ENCODE measurements at regions not wholly inside any gene's neighbourhood (a gene's known extent, or its start where the extent isn't known, plus 50 kb on each side); places are given as distances from the start of the nearest gene placed in this dataset.

GRCh38 chr15:47442371-47442770 lies 274.9 kb upstream of the SEMA6D start:
- no peak for DNase-seq
- Mint-ChIP-seq H3K4me3 (no peak overlapping the region), H3K36me3 (ENCODE audit: insufficient read depth in 2 of 2) (no peaks in the 10 kb centered on the region), H3K4me1 (ENCODE audit: low read depth) (no peaks in the 10 kb centered on the region), H3K9me3 (peaks cover 2 to 9% of the 10 kb centered on the region in 2 donors), H3K27ac (no peak overlapping the region), H3K27me3 (ENCODE audit: low read depth) (no peaks in the 10 kb centered on the region)
- no peak for ATAC-seq (replicated peaks in 1 of 2)

DNA sequence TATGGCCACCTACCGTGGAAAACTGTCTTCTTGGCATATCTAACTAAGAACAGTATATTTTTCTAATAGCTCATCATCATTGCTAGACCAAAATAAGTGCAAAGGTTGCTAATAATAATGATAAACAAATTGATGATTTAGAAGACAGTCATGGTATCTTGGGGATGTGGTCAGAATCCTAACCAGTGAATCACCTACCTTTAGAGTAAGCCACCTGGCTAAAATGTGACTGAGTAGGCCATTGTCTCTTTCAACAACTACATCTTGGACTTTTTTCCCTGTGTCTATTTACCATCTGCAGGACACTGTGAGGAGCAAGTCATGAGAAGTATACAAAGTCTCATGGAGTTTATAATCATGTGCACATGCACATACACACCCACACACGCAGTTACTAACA lies 273.5 kb upstream of the SEMA6D start:
- DNase-seq, result no peak
- Mint-ChIP-seq H3K27ac (no peak overlapping the region), H3K27me3 (ENCODE audit: low read depth) (no peaks in the 10 kb centered on the region), H3K36me3 (ENCODE audit: insufficient read depth in 2 of 2) (no peaks in the 10 kb centered on the region), H3K4me1 (ENCODE audit: low read depth) (no peaks in the 10 kb centered on the region), H3K4me3 (no peak overlapping the region), H3K9me3 (peaks cover 2 to 6% of the 10 kb centered on the region in 2 donors)
- ATAC-seq (replicated peaks in 1 of 2), result no peak

DNA sequence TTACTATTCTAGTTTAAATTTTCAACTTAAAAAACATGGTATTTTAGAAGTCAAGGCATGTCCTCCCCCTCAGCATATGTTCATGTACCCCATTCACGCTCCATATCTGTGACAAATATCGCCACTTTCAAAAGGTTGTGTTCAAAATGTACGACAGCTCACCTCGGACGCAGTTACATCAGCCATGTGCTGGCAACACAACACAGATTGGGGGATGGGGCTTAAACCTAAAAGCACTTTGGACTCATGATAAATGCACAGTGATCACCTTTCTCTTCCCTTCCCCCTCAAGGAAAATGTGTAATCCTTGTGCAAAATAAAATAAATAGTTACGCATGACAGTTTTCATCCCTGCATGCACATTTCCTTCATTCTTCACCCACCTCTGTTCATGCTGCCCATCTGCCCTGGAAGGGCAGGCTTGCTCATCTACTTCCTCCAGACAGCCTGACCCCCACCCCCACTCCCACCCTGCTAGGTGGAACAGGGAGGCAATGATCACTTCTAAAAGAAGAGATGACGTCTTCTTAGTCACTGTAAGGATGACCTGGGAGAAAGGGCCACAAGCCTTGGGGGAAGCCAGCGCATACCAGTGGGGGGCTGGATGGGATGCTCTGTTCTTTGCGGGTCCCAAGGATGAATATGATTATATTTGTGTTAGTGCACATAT lies 271.4 kb upstream of the SEMA6D start:
- Mint-ChIP-seq H3K36me3 (ENCODE audit: insufficient read depth in 2 of 2) (no peaks in the 10 kb centered on the region), H3K27ac (no peak overlapping the region), H3K27me3 (ENCODE audit: low read depth) (no peaks in the 10 kb centered on the region), H3K4me3 (no peak overlapping the region), H3K4me1 (ENCODE audit: low read depth) (no peaks in the 10 kb centered on the region), H3K9me3 (peaks cover 1 to 2% of the 10 kb centered on the region in 2 donors)
- no peak for DNase-seq
- no peak for ATAC-seq (replicated peaks in 1 of 2)

DNA sequence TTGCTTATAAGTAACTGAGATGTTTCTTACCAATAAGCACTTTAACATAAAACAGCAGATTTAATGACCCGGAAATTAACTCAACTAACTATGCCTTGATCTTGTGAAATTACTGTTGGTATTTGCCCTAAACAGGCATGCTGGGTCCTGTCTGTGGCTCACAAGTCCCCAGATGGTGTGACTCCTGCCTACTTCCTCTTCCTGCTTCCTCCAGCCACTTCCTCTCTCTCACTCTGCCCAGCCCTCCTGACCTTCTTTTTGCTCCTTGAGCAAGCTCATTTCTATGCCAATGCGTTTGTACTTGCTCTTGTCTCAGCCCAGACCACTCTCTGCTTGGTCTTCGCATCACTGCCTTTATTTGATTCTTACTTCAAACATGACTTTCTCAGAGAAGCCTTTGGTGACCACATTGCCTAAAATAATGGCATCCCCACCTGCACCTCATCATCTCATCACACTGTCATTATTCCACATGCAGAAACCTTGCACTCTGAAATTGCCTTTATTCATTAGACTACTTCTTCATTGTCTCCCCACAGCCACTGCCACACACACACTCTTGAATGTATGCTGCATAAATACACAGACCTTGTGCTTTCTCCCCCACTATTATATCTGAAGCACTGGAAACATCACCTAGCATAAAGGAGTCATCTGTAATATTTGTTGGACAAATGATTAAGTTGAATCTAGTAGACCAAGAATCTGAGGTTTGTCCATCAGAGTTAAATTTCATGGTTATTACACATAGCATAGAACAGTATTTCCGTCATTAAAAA lies 256.3 kb upstream of the SEMA6D start:
- ATAC-seq (replicated peaks in 1 of 2) (no peak), DNase-seq (no peak)
- no peaks in the 10 kb centered on the region for H3K27me3 Mint-ChIP-seq (ENCODE audit: low read depth)
- H3K4me1 Mint-ChIP-seq (ENCODE audit: low read depth), result no peaks in the 10 kb centered on the region
- no peaks in the 10 kb centered on the region for H3K36me3 Mint-ChIP-seq (ENCODE audit: insufficient read depth in 2 of 2)
- no peak overlapping the region for H3K4me3 Mint-ChIP-seq
- H3K27ac Mint-ChIP-seq, result no peak overlapping the region
- peaks cover 6% of the 10 kb centered on the region in 2 donors for H3K9me3 Mint-ChIP-seq

- Mint-ChIP-seq H3K4me1 (ENCODE audit: low read depth) (no peaks in the 10 kb centered on the region), H3K36me3 (ENCODE audit: insufficient read depth in 2 of 2) (no peaks in the 10 kb centered on the region), H3K9me3 (peaks cover 6% of the 10 kb centered on the region in 2 donors), H3K27me3 (ENCODE audit: low read depth) (no peaks in the 10 kb centered on the region), H3K4me3 (no peak overlapping the region), H3K27ac (no peak overlapping the region)
- no peak for ATAC-seq (replicated peaks in 1 of 2)
- DNase-seq, result no peak
Measured at GRCh38 chr15:47461652-47462141, 255.6 kb upstream of the SEMA6D start.

GRCh38 chr15:47466357-47466756 lies 250.9 kb upstream of the SEMA6D start:
- H3K27ac Mint-ChIP-seq, result no peak overlapping the region
- DNase-seq, result no peak
- H3K27me3 Mint-ChIP-seq (ENCODE audit: low read depth), result no peaks in the 10 kb centered on the region
- H3K4me1 Mint-ChIP-seq (ENCODE audit: low read depth), result no peaks in the 10 kb centered on the region
- no peak for ATAC-seq (replicated peaks in 1 of 2)
- no peaks in the 10 kb centered on the region for H3K36me3 Mint-ChIP-seq (ENCODE audit: insufficient read depth in 2 of 2)
- no peak overlapping the region for H3K4me3 Mint-ChIP-seq
- peaks cover 1 to 4% of the 10 kb centered on the region in 2 donors for H3K9me3 Mint-ChIP-seq

DNA sequence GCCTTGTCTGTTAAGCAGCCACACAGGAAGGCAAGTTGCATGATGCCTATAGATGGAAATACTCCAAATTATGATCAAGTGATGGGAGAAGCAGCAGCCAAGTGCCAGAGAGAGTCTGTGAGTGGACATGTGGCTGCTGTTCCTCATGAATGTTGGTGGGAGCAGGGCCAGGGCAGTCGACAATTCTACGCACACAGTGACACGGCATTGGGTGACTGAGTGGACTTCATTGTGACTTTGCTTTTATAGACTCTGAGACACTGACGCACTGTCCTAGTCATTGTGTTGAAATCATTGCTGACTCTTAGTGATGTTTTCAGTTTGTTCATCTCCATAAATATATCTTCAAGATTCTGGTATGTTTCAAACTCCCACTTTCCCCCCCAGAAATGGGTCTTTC lies 246.3 kb upstream of the SEMA6D start:
- Mint-ChIP-seq H3K36me3 (ENCODE audit: insufficient read depth in 2 of 2) (no peaks in the 10 kb centered on the region), H3K4me1 (ENCODE audit: low read depth) (no peaks in the 10 kb centered on the region), H3K27me3 (ENCODE audit: low read depth) (peaks cover 4% of the 10 kb centered on the region), H3K4me3 (no peak overlapping the region), H3K9me3 (peaks cover 0 to 3% of the 10 kb centered on the region in 2 donors), H3K27ac (no peak overlapping the region)
- DNase-seq, result no peak
- ATAC-seq (replicated peaks in 1 of 2), result no peak

DNA sequence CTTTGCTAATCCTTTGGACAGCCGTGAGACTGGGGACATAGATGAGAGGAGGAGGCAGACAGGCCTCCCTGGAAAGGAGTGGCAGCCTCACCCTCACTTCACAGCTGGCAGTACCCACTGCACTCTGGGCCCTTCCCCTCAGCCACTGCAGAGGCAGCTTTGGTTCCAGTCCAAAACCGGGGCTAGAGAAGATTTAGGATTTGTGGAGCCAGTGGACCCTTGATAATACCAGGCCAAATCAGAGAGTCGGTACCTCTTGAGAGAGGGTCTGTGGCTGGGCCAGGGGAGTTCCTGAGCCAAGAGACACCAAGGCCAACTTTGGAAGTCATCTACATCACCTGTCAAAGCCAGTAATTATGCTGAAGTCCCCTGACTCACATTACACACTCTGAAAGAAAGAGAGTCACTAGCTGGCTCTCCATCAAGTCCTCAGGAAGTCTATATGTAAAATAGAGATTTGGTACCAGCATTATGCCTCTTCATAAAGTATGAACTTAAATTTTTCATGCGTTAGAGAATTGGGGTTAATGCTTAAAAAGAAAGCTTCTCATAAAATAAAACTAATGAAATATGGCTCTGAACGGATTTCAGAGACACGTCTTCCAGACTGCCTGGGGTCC lies 244.1 kb upstream of the SEMA6D start:
- H3K9me3 Mint-ChIP-seq, result peaks cover 0 to 2% of the 10 kb centered on the region in 2 donors
- H3K27me3 Mint-ChIP-seq (ENCODE audit: low read depth), result peaks cover 5% of the 10 kb centered on the region
- no peaks in the 10 kb centered on the region for H3K4me1 Mint-ChIP-seq (ENCODE audit: low read depth)
- no peaks in the 10 kb centered on the region for H3K36me3 Mint-ChIP-seq (ENCODE audit: insufficient read depth in 2 of 2)
- H3K4me3 Mint-ChIP-seq, result no peak overlapping the region
- no peak for DNase-seq
- H3K27ac Mint-ChIP-seq, result no peak overlapping the region
- no peak for ATAC-seq (replicated peaks in 1 of 2)

GRCh38 chr15:47473832-47474231 lies 243.5 kb upstream of the SEMA6D start:
- no peaks in the 10 kb centered on the region for H3K36me3 Mint-ChIP-seq (ENCODE audit: insufficient read depth in 2 of 2)
- H3K27ac Mint-ChIP-seq, result no peak overlapping the region
- no peaks in the 10 kb centered on the region for H3K4me1 Mint-ChIP-seq (ENCODE audit: low read depth)
- H3K4me3 Mint-ChIP-seq, result no peak overlapping the region
- ATAC-seq (replicated peaks in 1 of 2) (no peak), DNase-seq (no peak)
- peaks cover 0 to 2% of the 10 kb centered on the region in 2 donors for H3K9me3 Mint-ChIP-seq
- peaks cover 5% of the 10 kb centered on the region for H3K27me3 Mint-ChIP-seq (ENCODE audit: low read depth)

GRCh38 chr15:47475336-47475735 lies 242.0 kb upstream of the SEMA6D start:
- H3K9me3 Mint-ChIP-seq, result peaks cover 2% of the 10 kb centered on the region in 2 donors
- no peaks in the 10 kb centered on the region for H3K4me1 Mint-ChIP-seq (ENCODE audit: low read depth)
- H3K4me3 Mint-ChIP-seq, result no peak overlapping the region
- peaks cover 5% of the 10 kb centered on the region for H3K27me3 Mint-ChIP-seq (ENCODE audit: low read depth)
- DNase-seq, result no peak
- H3K27ac Mint-ChIP-seq, result no peak overlapping the region
- H3K36me3 Mint-ChIP-seq (ENCODE audit: insufficient read depth in 2 of 2), result no peaks in the 10 kb centered on the region
- no peak for ATAC-seq (replicated peaks in 1 of 2)

DNA sequence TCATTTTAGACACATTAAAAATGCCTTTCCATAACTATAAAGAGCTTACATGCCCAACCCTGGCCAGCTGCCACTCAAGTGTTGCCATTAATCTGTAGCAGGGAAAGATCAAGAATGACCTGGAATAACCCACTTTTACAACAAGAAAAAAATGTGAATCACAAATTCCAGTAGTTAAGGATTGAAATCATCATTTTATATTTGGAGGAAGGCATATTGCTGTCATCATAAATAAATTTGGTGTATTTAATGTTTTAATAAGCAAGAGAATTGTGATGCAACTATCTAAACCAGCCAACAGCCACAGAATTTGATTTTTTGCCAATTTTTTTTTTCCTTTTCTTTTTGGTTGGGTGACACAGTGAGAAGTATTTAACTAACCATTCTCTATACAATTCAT lies 240.0 kb upstream of the SEMA6D start:
- Mint-ChIP-seq H3K36me3 (ENCODE audit: insufficient read depth in 2 of 2) (no peaks in the 10 kb centered on the region), H3K27ac (no peak overlapping the region), H3K27me3 (ENCODE audit: low read depth) (peaks cover 5% of the 10 kb centered on the region), H3K9me3 (peaks cover 2 to 3% of the 10 kb centered on the region in 2 donors), H3K4me1 (ENCODE audit: low read depth) (no peaks in the 10 kb centered on the region), H3K4me3 (no peak overlapping the region)
- no peak for ATAC-seq (replicated peaks in 1 of 2)
- no peak for DNase-seq

DNA sequence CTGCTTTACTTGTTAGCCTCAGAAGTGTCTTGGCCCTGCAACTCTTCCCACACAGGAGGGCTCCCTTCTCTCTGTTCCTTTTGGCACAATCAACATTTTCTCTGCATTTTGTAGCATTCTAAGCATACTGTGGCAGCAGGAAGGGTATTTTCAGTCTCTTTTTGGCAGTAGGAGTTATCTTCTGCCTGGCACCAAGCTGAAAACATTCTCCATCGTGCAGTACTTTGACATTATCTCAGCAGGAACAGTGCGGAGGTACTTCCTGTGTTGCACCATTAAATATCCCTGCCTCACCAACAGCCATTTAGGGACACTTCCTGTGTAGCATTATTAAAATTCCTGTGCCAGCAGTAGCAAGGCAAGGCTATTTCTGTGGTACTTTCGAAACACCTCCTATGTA lies 233.2 kb upstream of the SEMA6D start:
- H3K27me3 Mint-ChIP-seq (ENCODE audit: low read depth), result no peaks in the 10 kb centered on the region
- peaks cover 2 to 3% of the 10 kb centered on the region in 2 donors for H3K9me3 Mint-ChIP-seq
- no peak overlapping the region for H3K27ac Mint-ChIP-seq
- ATAC-seq (replicated peaks in 1 of 2), result no peak
- DNase-seq, result no peak
- H3K4me3 Mint-ChIP-seq, result no peak overlapping the region
- H3K4me1 Mint-ChIP-seq (ENCODE audit: low read depth), result no peaks in the 10 kb centered on the region
- H3K36me3 Mint-ChIP-seq (ENCODE audit: insufficient read depth in 2 of 2), result no peaks in the 10 kb centered on the region

DNA sequence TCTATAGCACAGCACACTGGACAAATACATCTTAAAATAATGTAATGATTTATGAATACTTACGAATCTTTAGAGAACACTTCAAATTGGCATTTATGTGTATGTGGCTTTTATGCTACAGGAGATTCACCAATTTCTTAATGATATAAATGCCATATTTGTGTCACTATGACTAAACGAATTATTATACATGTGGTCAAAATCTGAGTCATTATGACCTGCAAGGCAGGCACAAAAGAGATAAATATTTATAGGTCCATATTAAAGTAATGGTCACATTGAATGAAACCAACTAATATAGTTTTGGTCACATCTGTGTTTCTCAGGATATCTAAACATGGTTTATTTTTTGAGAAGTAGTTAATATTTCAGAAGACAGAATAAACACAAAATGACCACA lies 232.3 kb upstream of the SEMA6D start:
- H3K4me3 Mint-ChIP-seq, result no peak overlapping the region
- no peaks in the 10 kb centered on the region for H3K27me3 Mint-ChIP-seq (ENCODE audit: low read depth)
- H3K9me3 Mint-ChIP-seq, result peaks cover 2 to 3% of the 10 kb centered on the region in 2 donors
- DNase-seq, result no peak
- H3K27ac Mint-ChIP-seq, result no peak overlapping the region
- no peaks in the 10 kb centered on the region for H3K36me3 Mint-ChIP-seq (ENCODE audit: insufficient read depth in 2 of 2)
- H3K4me1 Mint-ChIP-seq (ENCODE audit: low read depth), result no peaks in the 10 kb centered on the region
- no peak for ATAC-seq (replicated peaks in 1 of 2)
